ENCODE measurements at regions not wholly inside any gene's neighbourhood (a gene's known extent, or its start where the extent isn't known, plus 50 kb on each side); places are given as distances from the start of the nearest gene placed in this dataset.
A peak's percentile ranks its signal among the peaks of the same experiment; 100 is the strongest.
"Not testable (repeated sequence)": the region's sequence is repeated elsewhere in the genome, so short reads cannot be mapped to it uniquely, and the experiment has no call there.

- not testable (repeated sequence) for H3K27me3 Mint-ChIP-seq (ENCODE audit: low read depth); H3K4me1 Mint-ChIP-seq (ENCODE audit: low read depth); H3K36me3 Mint-ChIP-seq (ENCODE audit: low read depth); H3K9me3 Mint-ChIP-seq (ENCODE audit: low read depth); DNase-seq (ENCODE audit: low spot score); H3K27ac Mint-ChIP-seq (ENCODE audit: unreplicated experiment); H3K4me3 Mint-ChIP-seq (ENCODE audit: unreplicated experiment)
- TF ChIP-seq CTCF (IDR thresholded peaks at IDR 0.05) = peak; percentile 46
These were observed 743.2 kb upstream of the RGMB start for GRCh38 chr5:98030273-98030672.

GRCh38 chr5:98031036-98031435 is 742.4 kb upstream of the RGMB start:
- DNase-seq (ENCODE audit: low spot score) = not testable (repeated sequence)

GRCh38 chr5:98031496-98031895 is 742.0 kb upstream of the RGMB start:
- H3K27me3 Mint-ChIP-seq (ENCODE audit: low read depth) = no peaks in the 10 kb centered on the region
- H3K27ac Mint-ChIP-seq (ENCODE audit: unreplicated experiment) = no peak overlapping the region
- DNase-seq (ENCODE audit: low spot score) = no peak
- H3K9me3 Mint-ChIP-seq (ENCODE audit: low read depth) = peaks cover 5% of the 10 kb centered on the region
- no peaks in the 10 kb centered on the region for H3K4me1 Mint-ChIP-seq (ENCODE audit: low read depth)
- no peak overlapping the region for H3K4me3 Mint-ChIP-seq (ENCODE audit: unreplicated experiment)
- no peak for TF ChIP-seq CTCF (IDR thresholded peaks at IDR 0.05)
- H3K36me3 Mint-ChIP-seq (ENCODE audit: low read depth) = peaks cover 2% of the 10 kb centered on the region

More at GRCh38 chr5:98031036-98031435, 742.4 kb upstream of the RGMB start:
- H3K27me3 Mint-ChIP-seq (ENCODE audit: low read depth); H3K4me1 Mint-ChIP-seq (ENCODE audit: low read depth); H3K27ac Mint-ChIP-seq (ENCODE audit: unreplicated experiment); H3K4me3 Mint-ChIP-seq (ENCODE audit: unreplicated experiment); H3K9me3 Mint-ChIP-seq (ENCODE audit: low read depth); H3K36me3 Mint-ChIP-seq (ENCODE audit: low read depth): not testable (repeated sequence)

- H3K4me3 Mint-ChIP-seq (ENCODE audit: unreplicated experiment) = no peak overlapping the region
- H3K27me3 Mint-ChIP-seq (ENCODE audit: low read depth) = no peaks in the 10 kb centered on the region
- H3K9me3 Mint-ChIP-seq (ENCODE audit: low read depth) = peaks cover 5% of the 10 kb centered on the region
- H3K36me3 Mint-ChIP-seq (ENCODE audit: low read depth) = peaks cover 2% of the 10 kb centered on the region
- no peak overlapping the region for H3K27ac Mint-ChIP-seq (ENCODE audit: unreplicated experiment)
- TF ChIP-seq CTCF (IDR thresholded peaks at IDR 0.05) = no peak
- DNase-seq (ENCODE audit: low spot score) = no peak
- no peaks in the 10 kb centered on the region for H3K4me1 Mint-ChIP-seq (ENCODE audit: low read depth)
These were observed 741.5 kb upstream of the RGMB start for GRCh38 chr5:98031926-98032325.

DNA sequence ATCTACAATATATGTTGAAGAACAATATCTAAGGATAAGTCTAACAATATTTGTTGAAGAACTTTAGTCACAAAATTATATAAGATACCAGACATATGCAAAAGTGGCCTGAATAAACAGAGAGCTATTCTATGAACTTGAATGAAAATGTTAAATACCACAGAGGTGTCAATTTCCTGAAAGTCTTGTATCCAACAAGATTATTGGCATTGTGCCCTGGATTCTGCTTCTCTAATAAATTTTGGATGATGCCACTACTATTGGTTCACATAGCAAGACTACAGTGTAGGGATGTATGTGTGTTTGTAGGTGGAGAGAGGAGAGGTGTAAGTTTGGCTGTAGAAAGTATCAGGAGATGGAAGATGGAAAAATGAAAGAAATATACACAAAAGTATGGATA is 731.8 kb upstream of the RGMB start:
- H3K36me3 Mint-ChIP-seq (ENCODE audit: low read depth) = no peaks in the 10 kb centered on the region
- peaks cover 2% of the 10 kb centered on the region for H3K4me1 Mint-ChIP-seq (ENCODE audit: low read depth)
- H3K4me3 Mint-ChIP-seq (ENCODE audit: unreplicated experiment) = no peak overlapping the region
- H3K9me3 Mint-ChIP-seq (ENCODE audit: low read depth) = no peaks in the 10 kb centered on the region
- no peak for DNase-seq (ENCODE audit: low spot score)
- no peak overlapping the region for H3K27ac Mint-ChIP-seq (ENCODE audit: unreplicated experiment)
- no peaks in the 10 kb centered on the region for H3K27me3 Mint-ChIP-seq (ENCODE audit: low read depth)
- no peak for TF ChIP-seq CTCF (IDR thresholded peaks at IDR 0.05)

DNA sequence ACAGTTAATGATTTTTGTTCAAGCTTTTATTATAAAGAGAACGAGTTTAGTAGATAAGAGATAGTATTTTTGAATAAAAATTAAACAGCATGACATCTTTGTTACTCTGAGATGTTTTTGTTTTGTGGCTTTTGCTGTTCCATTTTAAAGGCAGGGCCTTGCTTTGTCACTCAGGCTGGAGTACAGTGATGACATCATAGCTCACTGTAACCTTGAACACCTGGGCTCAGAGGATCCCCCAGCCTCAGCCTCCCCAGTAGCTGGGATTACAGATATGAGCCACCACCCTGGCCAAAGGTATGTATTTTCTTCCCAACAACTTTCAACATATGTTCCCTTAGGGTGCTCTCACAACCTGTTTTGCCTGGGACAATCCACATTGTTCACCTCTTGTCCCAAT is 730.9 kb upstream of the RGMB start:
- H3K4me3 Mint-ChIP-seq (ENCODE audit: unreplicated experiment) = no peak overlapping the region
- peaks cover 2% of the 10 kb centered on the region for H3K4me1 Mint-ChIP-seq (ENCODE audit: low read depth)
- DNase-seq (ENCODE audit: low spot score) = no peak
- H3K27ac Mint-ChIP-seq (ENCODE audit: unreplicated experiment) = no peak overlapping the region
- no peaks in the 10 kb centered on the region for H3K36me3 Mint-ChIP-seq (ENCODE audit: low read depth)
- TF ChIP-seq CTCF (IDR thresholded peaks at IDR 0.05) = no peak
- no peaks in the 10 kb centered on the region for H3K9me3 Mint-ChIP-seq (ENCODE audit: low read depth)
- no peaks in the 10 kb centered on the region for H3K27me3 Mint-ChIP-seq (ENCODE audit: low read depth)

All from chondrocyte (in vitro differentiated cells).